ENCODE measurements at regions not wholly inside any gene's neighbourhood (a gene's known extent, or its start where the extent isn't known, plus 50 kb on each side); places are given as distances from the start of the nearest gene placed in this dataset.

- no peak for TF ChIP-seq CTCF (conservative IDR thresholded peaks at IDR 0.05; ENCODE audit: low read depth, low read length)
- no peak for DNase-seq (ENCODE audit: low read depth)
- no peak overlapping the region for H3K4me3 ChIP-seq (ENCODE audit: low read depth, low read length)
These were observed 691.4 kb downstream of the DNAH5 start for GRCh38 chr5:13253111-13253510.

- no peak for TF ChIP-seq CTCF (conservative IDR thresholded peaks at IDR 0.05; ENCODE audit: low read depth, low read length)
- no peak for DNase-seq (ENCODE audit: low read depth)
These were observed 691.8 kb downstream of the DNAH5 start for GRCh38 chr5:13252699-13253098.

GRCh38 chr5:13251623-13252376, 692.7 kb downstream of the DNAH5 start:
- no peak for TF ChIP-seq CTCF (conservative IDR thresholded peaks at IDR 0.05; ENCODE audit: low read depth, low read length)
- no peak overlapping the region for H3K4me3 ChIP-seq (ENCODE audit: low read depth, low read length)
- no peak for DNase-seq (ENCODE audit: low read depth)

More at GRCh38 chr5:13252699-13253098, 691.8 kb downstream of the DNAH5 start:
- H3K4me3 ChIP-seq (ENCODE audit: low read depth, low read length) = no peak overlapping the region

GRCh38 chr5:13250464-13251291, 693.8 kb downstream of the DNAH5 start:
- no peak overlapping the region for H3K4me3 ChIP-seq (ENCODE audit: low read depth, low read length)
- DNase-seq (ENCODE audit: low read depth) = no peak
- peak; percentile 41 for TF ChIP-seq CTCF (conservative IDR thresholded peaks at IDR 0.05; ENCODE audit: low read depth, low read length)

- DNase-seq (ENCODE audit: low read depth) = no peak
- TF ChIP-seq CTCF (conservative IDR thresholded peaks at IDR 0.05; ENCODE audit: low read depth, low read length) = no peak
- H3K4me3 ChIP-seq (ENCODE audit: low read depth, low read length) = no peak overlapping the region
These were observed 694.6 kb downstream of the DNAH5 start for GRCh38 chr5:13249854-13250253.

GRCh38 chr5:13248253-13248652, 696.2 kb downstream of the DNAH5 start:
- TF ChIP-seq CTCF (conservative IDR thresholded peaks at IDR 0.05; ENCODE audit: low read depth, low read length) = no peak
- no peak overlapping the region for H3K4me3 ChIP-seq (ENCODE audit: low read depth, low read length)
- DNase-seq (ENCODE audit: low read depth) = peak; percentile 34
